SU-DHL-6 (cell line): ENCODE measurements at regions not wholly inside any gene's neighbourhood (a gene's known extent, or its start where the extent isn't known, plus 50 kb on each side); places are given as distances from the start of the nearest gene placed in this dataset.

Experiments
- H2AFZ ChIP-seq: fragments of 200-600 bp; sonication (generic); 2 replicates; pipeline ENCODE4 v1.6.1; 2014; ENCODE audit warnings: low read depth, mild to moderate bottlenecking, moderate library complexity, mixed read lengths, antibody characterized with exemption, low read length; ENCODE audit not compliant: severe bottlenecking
- H3F3A ChIP-seq: fragments of 200-600 bp; shearing (Covaris generic); 2 replicates; pipeline ENCODE4 v1.6.0; 2016; ENCODE audit warnings: antibody characterized with exemption, mild to moderate bottlenecking; ENCODE audit not compliant: insufficient read depth
- H3K27ac ChIP-seq: fragments of 200-600 bp; sonication (generic); 2 replicates; pipeline ENCODE4 v1.5.1; 2016; ENCODE audit warnings: low read depth, mild to moderate bottlenecking, low read length, moderate library complexity, mixed read lengths
- H3K27me3 ChIP-seq: fragments of 200-600 bp; sonication (generic), shearing (Covaris generic); 2 replicates; pipeline ENCODE4 v1.6.0; 2014; ENCODE audit warnings: mild to moderate bottlenecking, low read length
- H3K36me3 ChIP-seq: fragments of 200-600 bp; sonication (generic); 2 replicates; pipeline ENCODE4 v1.6.1; 2014; ENCODE audit warnings: mild to moderate bottlenecking, low read length, mixed read lengths
- H3K4me2 ChIP-seq: fragments of 300-600, 200-600 bp; shearing (Covaris generic), sonication (generic); 2 replicates; pipeline ENCODE4 v1.6.0; 2014; ENCODE audit warnings: low read length, low read depth, mild to moderate bottlenecking; ENCODE audit not compliant: poor library complexity, severe bottlenecking
- H3K4me3 ChIP-seq: fragments of 200-600 bp; sonication (generic); 2 replicates; pipeline ENCODE4 v1.5.1; 2014; ENCODE audit warnings: antibody characterized with exemption, low read length, mild to moderate bottlenecking, mixed read lengths; ENCODE audit not compliant: insufficient read depth, poor library complexity, severe bottlenecking
- H3K79me2 ChIP-seq: fragments of 200-600 bp; sonication (generic); 2 replicates; pipeline ENCODE4 v1.6.1; 2014; ENCODE audit warnings: mild to moderate bottlenecking, low read length, moderate library complexity; ENCODE audit not compliant: insufficient read depth
- H3K9ac ChIP-seq: fragments of 200-600 bp; sonication (generic); 2 replicates; pipeline ENCODE4 v1.7.0; 2014; ENCODE audit warnings: mild to moderate bottlenecking, low read length
- H3K9me2 ChIP-seq: fragments of 200-600 bp; sonication (generic); replicated peaks from 2 replicates; pipeline ENCODE4 v1.6.1; 2014; ENCODE audit warnings: low read length; ENCODE audit not compliant: insufficient read depth
- H3K9me3 ChIP-seq: fragments of 200-600 bp; sonication (generic); 2 replicates; pipeline ENCODE4 v1.6.1; 2014; ENCODE audit warnings: low read length, mixed read lengths; ENCODE audit not compliant: insufficient read depth
- H4K20me1 ChIP-seq: fragments of 200-600 bp; sonication (generic); 2 replicates; pipeline ENCODE4 v1.6.1; 2014; ENCODE audit warnings: low read depth, mild to moderate bottlenecking, antibody characterized with exemption, low read length, moderate library complexity, mixed read lengths
- CTCF ChIP-seq: fragments of 200-600 bp; sonication (generic); IDR thresholded peaks from one replicate; pipeline ENCODE4 v1.5.1; 2017; ENCODE audit warnings: antibody characterized with exemption, mild to moderate bottlenecking, low read length, moderate library complexity; ENCODE audit not compliant: insufficient read depth, poor library complexity, severe bottlenecking
- EZH2phosphoT487 ChIP-seq: fragments of 200-600 bp; sonication (generic), shearing (Covaris generic); conservative IDR thresholded peaks from 2 replicates; pipeline ENCODE4 v1.6.1; 2018; ENCODE audit warnings: mild to moderate bottlenecking, antibody characterized with exemption, low read length, moderate library complexity, mixed read lengths

- no peak overlapping the region for H3K9ac ChIP-seq
- no peaks in the 10 kb centered on the region for H3K9me3 ChIP-seq
- no peaks in the 10 kb centered on the region for H4K20me1 ChIP-seq
- no peak for TF ChIP-seq EZH2phosphoT487
- no peak for TF ChIP-seq CTCF
- H3K79me2 ChIP-seq, result no peaks in the 10 kb centered on the region
- no peaks in the 10 kb centered on the region for H3K27me3 ChIP-seq
- no peaks in the 10 kb centered on the region for H3F3A ChIP-seq
- no peak overlapping the region for H2AFZ ChIP-seq
- H3K4me3 ChIP-seq, result no peak overlapping the region
- no peaks in the 10 kb centered on the region for H3K9me2 ChIP-seq
- H3K27ac ChIP-seq, result no peak overlapping the region
- H3K4me2 ChIP-seq, result no peak overlapping the region
- no peaks in the 10 kb centered on the region for H3K36me3 ChIP-seq
Observed at GRCh38 chr15:95620934-95621579, 709.4 kb upstream of the NR2F2 start.

- TF ChIP-seq EZH2phosphoT487 (no peak), CTCF (no peak)
- H3K9ac ChIP-seq, result no peak overlapping the region
- no peaks in the 10 kb centered on the region for H4K20me1 ChIP-seq
- H3K9me2 ChIP-seq, result no peaks in the 10 kb centered on the region
- H3F3A ChIP-seq, result no peaks in the 10 kb centered on the region
- no peak overlapping the region for H2AFZ ChIP-seq
- H3K36me3 ChIP-seq, result no peaks in the 10 kb centered on the region
- no peaks in the 10 kb centered on the region for H3K27me3 ChIP-seq
- no peaks in the 10 kb centered on the region for H3K9me3 ChIP-seq
- H3K79me2 ChIP-seq, result no peaks in the 10 kb centered on the region
- no peak overlapping the region for H3K4me2 ChIP-seq
- no peak overlapping the region for H3K4me3 ChIP-seq
- H3K27ac ChIP-seq, result no peak overlapping the region
Observed at GRCh38 chr15:95622843-95623242, 707.7 kb upstream of the NR2F2 start.

GRCh38 chr15:95624100-95624499, 706.4 kb upstream of the NR2F2 start:
- Histone ChIP-seq H3K36me3 (no peaks in the 10 kb centered on the region), H2AFZ (no peak overlapping the region), H3K9me3 (no peaks in the 10 kb centered on the region), H3K9ac (no peak overlapping the region), H3K27me3 (no peaks in the 10 kb centered on the region), H3K4me2 (no peak overlapping the region), H3K79me2 (no peaks in the 10 kb centered on the region), H4K20me1 (no peaks in the 10 kb centered on the region), H3K4me3 (no peak overlapping the region), H3K9me2 (no peaks in the 10 kb centered on the region), H3K27ac (no peak overlapping the region), H3F3A (no peaks in the 10 kb centered on the region)
- TF ChIP-seq EZH2phosphoT487 (no peak), CTCF (no peak)
